Epidermal melanocyte (primary cell): ENCODE measurements at regions not wholly inside any gene's neighbourhood (a gene's known extent, or its start where the extent isn't known, plus 50 kb on each side); places are given as distances from the start of the nearest gene placed in this dataset.
"Not testable (repeated sequence)": the region's sequence is repeated elsewhere in the genome, so short reads cannot be mapped to it uniquely, and the experiment has no call there.

Experiments used
- DNase-seq: peaks from one replicate; pipeline ENCODE4 v3.0.0; 2011; ENCODE audit warnings: low spot score; ENCODE audit not compliant: insufficient read length

DNA sequence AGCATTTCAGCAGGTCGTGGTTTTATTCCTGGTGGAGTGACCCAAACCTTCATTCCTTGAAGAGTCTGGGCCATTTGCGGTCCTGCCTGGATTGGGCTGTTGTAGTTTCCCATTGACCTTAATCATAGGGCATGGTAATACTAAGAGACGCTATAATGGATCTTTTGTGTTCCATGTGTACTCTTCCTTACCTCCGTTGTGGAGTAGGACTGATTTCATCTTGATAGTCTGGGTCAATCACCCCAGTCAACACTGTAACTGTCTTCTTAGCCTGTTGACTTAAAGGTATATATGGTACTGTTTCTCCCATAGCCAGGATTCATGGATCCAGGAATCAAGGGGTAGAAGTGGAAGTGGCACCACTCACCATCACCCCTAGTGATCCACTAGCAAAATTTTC, 643.6 kb downstream of the PLOD2 start:
- DNase-seq = not testable (repeated sequence)

DNA sequence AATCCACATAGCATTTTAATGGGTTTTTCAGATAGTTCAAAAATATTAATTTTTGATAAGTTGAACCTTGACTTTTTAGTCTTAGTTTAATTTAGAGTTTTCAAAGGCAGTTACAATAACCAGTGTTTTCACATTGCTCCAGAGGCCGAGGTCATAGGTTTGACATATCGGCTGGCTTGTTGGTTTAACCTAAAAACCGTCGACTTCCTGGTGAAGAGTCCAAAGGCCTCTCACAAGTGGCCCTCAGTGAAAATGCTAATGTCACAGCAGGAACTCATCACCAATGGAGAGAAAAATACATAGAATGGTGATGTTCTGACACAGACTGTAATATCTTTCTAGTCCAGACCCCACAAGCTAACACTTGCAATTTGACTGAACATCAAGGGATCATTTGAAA, 642.3 kb downstream of the PLOD2 start:
- no peak for DNase-seq

DNA sequence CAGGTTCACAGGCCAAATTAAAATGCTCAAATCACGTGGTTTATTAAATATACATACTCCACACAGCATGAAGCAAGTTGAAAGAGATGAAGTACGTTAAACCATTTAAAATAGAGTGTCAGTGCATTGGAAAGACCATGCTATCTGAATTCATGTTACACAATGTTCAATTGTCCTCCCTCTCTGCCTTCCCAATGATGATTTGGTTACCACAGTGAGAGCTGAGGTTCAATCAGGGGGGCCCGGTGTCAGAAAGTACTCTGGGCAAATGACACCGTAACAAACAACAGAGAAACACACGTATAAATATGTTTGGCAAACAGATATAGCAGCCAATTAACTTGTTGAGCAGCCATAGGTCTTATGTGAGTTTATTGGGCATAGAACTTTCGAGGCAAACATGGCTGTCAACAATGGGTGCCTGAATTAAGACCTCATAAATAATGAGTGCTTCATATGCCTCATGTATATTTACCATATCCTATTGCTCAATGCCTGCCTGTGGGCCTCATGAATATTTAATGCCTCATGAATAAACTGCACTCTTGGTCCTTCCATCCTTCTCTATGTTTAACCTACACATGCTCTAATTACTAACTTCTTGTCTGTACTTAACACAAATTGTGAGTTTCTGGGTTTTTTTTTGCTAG, 641.5 kb downstream of the PLOD2 start:
- no peak for DNase-seq

DNA sequence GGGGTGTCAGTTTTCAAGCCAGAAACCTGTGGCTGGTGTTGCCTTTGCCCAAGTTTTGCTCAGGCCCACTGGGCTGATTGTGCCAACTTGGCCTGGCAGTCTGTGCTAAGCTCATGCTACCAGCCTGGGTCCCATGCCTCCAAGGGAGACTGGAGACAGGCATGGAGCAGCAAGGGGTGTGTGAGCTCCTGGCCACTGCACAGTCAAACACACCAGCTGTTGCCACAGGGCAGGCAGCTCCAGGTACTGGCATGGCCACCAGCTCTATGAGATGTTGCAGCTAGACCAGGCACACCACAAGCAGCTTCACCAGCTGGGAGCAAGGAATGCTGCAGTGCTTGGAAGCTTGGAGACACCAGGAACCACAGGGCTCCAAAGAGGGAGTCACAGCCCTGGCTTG, 638.8 kb downstream of the PLOD2 start:
- DNase-seq = no peak

DNA sequence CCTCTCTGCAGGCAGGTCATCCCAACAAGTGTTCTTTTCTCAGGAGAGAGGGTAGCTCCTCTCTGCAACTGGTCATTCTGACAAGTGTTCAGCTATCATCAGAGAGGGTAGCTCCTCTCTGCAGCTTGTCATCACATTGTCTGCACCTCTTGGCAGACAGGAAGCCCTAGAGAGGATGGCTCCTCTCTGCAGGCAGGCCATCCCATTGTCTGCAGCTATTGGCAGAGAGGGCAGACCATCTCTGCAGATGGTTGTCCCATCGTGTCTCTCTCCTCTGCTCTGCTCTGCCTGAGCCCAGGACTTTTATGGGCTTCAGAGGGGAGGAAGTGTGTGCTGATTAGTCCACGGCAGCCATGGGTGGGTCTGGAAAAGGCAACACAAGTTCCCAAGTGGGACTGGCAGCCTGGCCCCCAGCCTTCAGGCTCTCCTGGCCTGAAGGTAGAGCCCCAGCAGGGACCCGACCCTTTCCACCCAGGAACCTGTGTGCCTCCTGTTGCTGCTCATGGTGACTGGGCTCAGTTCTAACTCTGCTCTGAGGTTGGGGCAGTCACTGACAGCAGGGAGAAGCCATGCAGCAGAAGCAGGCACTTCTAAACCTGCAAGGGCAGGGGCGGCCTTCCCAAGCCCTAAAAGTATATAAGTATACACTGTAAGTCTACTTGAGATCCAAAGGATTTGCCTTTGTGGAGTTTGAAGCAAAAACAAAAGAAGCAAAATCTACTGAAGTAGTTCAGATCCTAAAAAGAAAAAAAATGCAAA, 637.9 kb downstream of the PLOD2 start:
- no peak for DNase-seq

DNA sequence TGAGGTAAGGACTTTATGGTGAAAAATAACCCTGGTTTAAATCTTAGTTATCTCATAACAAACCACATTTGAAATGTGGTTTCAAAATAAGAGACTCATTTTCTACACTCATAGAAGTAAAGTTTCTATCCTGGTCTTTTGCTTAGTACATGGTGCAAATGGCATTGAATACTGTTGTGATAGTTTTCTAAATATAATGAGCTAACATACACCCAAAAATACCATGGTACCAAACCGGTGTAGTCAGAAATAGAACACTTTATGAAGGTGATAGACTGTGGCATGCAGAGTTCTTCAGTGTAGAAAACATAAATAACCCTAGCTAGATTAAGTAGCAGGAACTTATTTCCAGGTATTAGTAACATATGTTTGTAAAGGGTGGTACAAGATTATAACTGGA, 629.4 kb downstream of the PLOD2 start:
- no peak for DNase-seq

DNA sequence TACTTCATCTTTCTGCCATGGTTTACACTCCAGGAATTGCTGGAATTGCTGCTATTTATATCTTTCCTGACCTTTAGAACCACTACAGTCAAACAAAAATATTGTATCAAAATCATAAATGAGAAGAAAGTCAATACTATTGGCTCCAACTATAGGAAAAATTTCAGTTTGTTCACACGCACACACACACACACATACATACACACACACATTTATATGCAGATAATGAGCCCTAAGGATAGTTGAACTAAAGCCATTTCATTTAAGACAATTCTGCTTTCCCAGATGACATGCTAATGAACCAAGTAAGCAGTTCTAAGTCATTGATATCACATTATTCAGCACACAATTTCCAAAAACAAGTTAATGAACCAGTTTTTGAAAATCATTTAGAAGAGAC, 627.3 kb downstream of the PLOD2 start:
- no peak for DNase-seq

DNA sequence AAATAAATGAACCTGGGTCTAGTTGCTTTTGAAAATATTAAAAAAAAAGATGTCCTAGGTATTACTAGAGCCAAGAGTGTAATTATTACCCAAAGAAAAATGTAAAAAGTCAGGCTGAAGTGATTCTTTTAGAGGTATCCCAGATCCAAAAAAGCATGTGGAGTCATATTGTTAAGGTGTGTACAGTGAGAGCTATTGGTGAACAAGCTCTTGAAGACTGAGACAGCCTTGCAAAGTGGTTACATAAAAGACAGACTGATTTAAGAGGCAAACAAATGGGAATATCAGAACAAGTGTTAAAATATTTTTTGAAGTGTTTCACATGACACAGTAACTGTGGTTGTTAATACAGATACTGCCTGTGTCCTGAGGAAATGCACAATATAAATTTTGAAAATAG, 624.5 kb downstream of the PLOD2 start:
- DNase-seq = no peak

DNA sequence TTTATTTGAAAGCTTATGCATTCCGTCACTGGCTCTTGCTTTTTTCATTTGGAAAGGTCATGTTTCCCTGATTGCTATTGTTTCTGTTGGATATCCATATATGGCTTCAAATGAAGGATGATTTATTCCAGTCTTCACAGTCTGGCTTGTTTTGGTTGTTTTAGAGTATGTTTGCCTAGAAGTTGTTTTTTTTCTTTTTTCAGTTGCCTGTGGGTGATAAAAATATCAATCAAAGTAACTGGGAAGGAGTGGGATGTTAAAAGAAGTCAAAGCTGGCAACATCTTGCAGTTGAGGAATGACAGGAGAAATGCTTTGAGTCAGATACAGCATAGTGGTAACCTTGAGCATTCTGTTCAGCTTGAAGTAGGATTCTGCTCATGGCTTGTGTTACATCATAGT, 610.5 kb downstream of the PLOD2 start:
- DNase-seq = no peak

DNA sequence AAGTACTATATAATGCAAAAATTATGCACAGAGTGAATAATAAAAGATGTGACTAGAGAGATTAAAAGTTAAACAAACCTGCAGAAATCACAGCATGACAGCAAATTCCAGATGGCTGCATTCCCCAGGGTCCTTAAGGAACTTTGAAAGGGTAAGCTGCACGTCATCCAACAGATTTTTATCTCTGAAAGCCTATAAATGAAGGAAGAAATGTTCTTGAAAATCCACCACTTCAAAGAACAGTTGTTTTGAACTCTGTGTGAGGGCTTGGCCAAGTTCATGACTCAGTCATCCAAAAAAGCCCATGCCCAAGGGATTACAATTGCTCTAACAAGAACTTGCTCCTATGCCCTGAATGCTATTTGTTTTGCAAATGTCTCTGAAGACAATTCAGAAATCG, 603.6 kb downstream of the PLOD2 start:
- no peak for DNase-seq

DNA sequence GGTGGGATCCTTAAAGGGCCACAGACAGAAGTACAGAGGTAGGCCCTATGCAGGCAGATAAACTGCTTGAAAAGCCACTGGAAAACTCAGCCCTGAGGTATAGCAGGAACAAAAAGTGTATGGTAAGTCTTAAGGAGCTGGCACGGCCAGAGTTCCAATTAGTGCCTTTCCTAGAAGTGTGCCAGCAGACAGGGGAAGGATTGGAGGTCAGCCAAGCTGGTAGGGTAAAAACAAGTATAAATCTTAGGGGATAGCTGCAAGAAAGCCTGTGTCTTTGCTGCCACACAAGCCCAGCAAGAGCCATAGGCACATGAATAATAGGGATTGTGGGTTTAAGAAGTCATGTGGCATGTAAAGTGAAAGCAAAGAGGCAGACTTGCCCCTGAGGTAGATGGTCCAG, 582.5 kb downstream of the PLOD2 start:
- no peak for DNase-seq

DNA sequence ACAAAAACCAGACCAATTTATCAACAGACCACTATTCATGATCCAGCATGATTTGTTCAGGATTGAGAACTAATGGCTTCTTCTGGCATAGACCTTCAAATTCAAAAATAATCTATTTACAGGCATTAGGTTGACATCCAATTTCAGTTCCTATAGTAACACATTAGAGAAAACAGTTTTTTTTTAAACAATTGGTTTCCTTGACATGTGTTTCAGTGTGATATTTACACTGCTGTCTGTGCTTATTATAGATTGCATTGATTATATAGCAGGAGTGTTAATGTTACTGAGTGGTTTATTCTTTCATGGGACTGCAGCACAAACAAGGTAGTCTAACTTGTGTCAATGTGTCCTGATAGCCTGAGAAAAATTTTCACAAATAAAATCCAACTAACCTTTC, 579.3 kb downstream of the PLOD2 start:
- no peak for DNase-seq

DNA sequence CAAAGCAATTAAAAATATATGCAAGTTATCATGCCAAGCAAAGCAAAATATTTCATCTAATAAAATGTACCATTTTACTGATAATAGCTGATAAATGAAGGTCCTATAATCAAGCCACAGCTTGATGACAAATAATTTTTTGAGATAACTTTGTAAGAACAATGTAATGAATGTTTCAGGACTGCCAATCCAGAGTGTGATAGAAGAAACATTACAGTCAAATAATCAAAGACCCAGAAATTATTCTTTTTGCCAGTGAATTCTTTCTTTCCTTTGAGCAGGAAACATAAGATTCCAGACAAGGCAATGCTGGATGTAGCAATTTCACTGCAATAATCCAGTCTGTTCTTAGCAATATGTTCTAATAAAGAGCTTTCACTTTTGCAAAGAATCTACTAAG, 556.1 kb downstream of the PLOD2 start:
- no peak for DNase-seq

DNA sequence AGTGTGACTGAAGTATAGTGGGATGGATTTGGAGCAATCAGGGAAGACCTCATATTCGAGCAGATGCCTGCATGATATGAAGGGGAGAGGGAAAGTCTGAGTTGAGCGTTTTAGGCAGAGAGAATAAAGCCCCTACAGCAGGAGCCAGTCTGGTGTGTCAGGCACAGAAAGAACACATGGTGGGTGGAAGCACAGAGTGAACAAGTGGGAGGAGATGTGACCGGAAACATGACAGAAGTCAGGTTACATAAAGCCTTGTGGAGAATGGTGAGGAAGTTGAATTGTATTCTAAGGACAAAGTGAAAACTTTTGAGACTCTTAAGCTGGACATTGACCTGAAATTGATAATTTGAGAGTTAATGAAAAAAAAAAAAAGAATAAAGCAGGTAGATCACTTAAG, 541.0 kb downstream of the PLOD2 start:
- no peak for DNase-seq

DNA sequence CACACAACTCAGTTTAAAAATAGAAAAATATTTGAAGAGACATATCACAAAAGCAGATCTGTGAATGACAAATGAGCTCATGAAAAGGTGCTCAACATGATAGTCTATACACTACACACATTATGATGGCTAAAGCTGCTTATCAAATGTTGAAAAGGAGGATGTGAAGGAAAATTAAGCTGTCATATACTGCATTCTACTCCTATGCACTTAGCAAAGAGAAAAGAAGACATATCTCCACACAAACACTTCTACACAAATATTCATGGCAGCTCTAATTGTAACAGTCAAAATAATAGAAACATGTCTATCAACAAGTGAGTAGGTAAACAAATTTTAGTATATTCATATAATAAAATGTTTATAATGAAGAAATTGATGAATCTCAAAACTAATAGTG, 540.5 kb downstream of the PLOD2 start:
- no peak for DNase-seq

DNA sequence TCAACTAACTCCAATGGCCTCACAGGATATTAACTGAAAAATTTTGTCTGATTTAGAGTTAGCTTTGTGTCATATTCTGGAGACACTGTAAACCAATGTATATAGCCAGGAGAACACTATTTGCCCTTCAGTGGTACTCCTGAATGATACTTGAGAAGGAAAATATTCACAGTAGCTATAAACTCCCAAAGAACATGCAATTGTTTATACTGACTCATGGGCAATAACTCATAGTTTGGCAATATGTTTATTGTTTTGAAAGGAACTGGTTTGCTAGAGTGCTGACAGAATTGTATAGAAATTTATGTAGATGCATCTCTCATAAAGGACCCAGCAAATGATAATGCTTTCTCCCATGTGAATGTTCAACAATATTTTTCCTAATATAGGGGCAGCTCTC, 537.6 kb downstream of the PLOD2 start:
- DNase-seq = no peak

DNA sequence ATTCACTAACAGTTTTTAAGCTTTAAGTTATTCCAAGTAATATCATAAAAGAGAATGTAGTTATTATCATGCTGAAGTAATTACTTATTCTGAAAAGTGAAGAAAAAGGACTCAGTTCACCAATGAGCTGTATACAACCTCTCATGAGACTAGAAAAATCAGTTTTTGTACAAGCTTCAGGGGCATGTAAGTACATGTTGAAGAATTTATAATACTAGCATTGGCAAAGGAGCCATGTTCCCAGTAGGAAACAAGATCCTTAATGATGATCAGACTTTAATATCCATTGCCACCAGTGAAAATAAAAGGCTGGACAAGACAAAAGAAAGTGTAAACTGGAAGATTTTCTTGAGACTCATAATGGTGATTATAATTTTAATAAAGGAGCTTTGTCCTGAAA, 532.8 kb downstream of the PLOD2 start:
- DNase-seq = no peak

DNA sequence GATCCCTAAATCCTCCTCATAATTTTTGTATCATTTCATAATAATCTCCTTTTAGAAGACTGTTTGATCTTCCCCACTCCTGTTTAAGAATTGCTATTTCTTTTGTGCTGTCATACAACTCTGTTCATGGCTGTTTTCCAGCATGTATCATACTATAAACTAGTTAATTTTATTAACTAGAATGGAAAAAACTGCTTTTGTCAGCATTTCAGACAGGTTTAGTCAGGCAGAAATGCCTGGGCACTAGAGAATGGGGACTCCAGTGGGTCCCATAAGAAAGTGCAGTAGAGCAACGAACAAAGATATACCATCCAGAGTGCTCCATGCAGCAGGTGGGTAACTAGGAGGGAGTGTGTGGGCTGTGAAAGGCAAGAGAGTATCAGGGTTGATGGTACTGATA, 523.9 kb downstream of the PLOD2 start:
- no peak for DNase-seq

DNA sequence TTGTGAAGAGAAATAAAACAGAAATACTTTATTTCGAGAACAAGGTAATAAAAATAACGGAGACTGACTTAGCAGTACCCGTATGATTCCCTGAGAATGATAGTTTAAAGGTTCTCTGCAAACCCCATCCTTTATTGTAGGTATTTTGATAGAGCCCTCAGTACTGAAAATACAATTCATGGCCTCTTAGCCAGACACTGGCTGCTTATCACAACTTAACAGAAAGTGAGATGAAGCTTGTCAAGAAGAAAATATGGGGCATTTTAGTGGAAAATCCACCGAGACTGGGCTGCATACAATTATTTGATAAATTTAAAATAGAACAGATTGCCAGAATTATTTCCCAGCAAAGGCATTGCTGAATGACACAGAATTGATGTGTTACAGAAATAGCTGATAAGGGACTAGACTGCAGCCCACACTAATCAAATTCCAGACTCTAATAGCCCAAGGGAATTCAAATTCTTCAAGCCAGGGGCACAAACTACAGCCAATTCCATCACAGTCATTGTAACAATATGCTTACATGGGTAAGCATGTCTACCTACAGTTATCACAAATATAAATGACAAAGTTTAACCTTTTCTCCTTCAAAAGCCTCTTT, 521.9 kb downstream of the PLOD2 start:
- no peak for DNase-seq

DNA sequence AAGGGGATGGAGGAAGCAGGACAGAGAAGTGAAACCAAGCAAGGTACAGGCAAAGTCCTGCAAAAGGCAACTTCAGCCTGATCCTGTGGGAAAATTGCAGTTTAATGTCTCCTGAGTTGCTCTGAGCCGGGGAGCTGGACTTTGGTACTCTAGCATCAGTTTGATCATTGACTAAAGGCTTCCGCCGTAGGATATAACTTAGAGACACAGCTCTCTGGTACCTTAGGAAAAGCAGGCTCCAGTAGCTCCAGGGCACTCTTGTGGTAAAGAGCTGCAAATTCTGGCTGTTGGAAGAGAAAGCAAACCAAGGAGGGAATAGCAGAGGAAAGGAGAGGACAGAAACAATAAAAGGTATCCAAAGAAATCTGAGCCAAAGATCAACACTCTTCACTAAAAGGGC, 521.1 kb downstream of the PLOD2 start:
- DNase-seq = no peak

DNA sequence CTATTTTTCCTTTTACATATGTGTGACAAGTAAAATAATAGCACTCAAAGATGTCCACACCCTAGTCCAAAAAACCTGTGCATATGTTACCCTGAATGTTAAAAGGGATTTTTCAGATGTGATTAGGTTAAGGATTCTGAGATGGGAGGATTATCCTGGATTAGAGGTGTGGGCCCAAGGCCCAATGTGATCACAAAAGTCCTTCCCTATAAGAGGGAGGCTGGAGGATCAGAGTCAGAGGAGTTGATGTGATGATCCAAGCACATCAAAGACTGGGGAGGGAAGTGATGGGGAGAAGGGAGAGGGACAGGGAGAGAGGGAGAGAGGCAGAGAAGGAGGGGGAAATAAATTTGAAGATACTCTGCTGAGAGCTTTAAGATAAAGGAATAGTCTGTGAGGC, 512.6 kb downstream of the PLOD2 start:
- no peak for DNase-seq

DNA sequence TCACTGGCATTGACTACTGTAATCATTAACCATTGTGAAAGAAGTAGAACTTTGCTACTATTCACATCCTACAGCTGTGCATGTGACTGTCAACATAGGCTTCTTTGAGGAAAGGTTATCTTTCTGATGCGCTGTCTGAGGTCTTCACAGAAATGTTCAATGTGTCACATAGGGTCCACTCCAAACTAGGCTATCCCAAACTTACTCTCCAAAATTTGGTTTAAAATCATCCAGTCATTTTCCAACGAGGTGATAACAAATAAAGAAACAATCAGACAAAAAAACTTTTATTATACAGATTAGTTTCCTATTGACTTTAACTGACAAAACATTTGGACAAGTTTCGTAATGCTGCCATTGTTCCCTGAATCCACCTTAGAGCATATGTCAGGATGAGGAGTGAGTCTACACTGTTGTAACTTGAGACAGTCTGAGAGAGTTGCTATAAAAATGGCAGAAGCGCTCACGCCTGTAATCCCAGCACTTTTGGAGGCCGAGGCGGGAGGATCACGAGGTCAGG, 511.6 kb downstream of the PLOD2 start:
- DNase-seq = no peak

DNA sequence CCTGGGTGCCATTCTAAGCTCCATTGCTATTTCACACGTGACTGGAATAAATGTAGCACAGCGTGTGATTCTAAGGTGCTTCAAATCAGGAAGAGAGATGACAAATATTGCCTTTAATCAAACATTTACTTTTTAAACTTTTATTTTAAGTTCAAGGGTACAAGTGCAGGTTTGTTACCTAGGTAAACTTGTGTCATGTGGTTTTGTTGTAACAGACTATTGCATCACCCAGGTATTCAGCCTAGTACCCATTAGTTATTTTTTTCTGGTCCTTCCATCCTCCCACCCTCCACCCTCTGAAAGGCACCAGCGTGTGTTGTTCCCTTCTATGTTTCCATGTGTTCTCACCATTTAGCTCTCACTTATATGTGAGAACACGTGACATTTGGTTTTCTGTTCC, 510.8 kb downstream of the PLOD2 start:
- DNase-seq = no peak
